Peyer's patch (tissue), 4 donors: ENCODE measurements at regions not wholly inside any gene's neighbourhood (a gene's known extent, or its start where the extent isn't known, plus 50 kb on each side); places are given as distances from the start of the nearest gene placed in this dataset.

Experiments used
- POLR2A ChIP-seq, 2 donors: fragments of 450-650 bp; IDR thresholded peaks; one replicate each; pipeline ENCODE4 v1.5.1; 2017; ENCODE audit warnings: antibody characterized with exemption in 2 of 2, mild to moderate bottlenecking in 2 of 2, moderate library complexity in 2 of 2
- TF ChIP-seq, protein P1 (sequence below), 6 experiments: fragments of 450-650 bp in 4 of 6; fragments of 200-600 bp in 2 of 6; sonication (generic) in 1 of 6; IDR thresholded peaks; one replicate each; pipeline ENCODE4 v1.5.1; 2017 to 2019; ENCODE audit warnings: antibody characterized with exemption in 6 of 6, mild to moderate bottlenecking in 3 of 6, moderate library complexity in 1 of 6

DNA sequence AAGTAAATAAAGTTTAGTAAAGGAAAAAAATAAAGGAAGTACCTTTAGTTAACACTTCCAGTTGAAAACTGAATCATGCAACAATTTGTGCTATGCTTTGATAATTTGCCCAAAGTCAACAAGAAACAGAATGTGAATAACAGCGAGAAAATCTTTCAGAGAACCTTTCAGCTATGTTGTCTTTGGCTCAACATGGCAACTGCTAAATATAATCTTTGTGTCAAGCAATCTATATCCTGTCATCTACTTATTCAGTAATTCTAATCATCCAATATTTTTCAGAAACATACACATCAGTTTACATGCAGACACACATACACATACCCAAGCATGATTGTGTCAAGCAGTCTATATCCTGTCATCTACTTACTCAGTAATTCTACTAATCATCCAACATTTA is 136.0 kb upstream of the PABPC4L start:
- TF ChIP-seq, protein P1, sequence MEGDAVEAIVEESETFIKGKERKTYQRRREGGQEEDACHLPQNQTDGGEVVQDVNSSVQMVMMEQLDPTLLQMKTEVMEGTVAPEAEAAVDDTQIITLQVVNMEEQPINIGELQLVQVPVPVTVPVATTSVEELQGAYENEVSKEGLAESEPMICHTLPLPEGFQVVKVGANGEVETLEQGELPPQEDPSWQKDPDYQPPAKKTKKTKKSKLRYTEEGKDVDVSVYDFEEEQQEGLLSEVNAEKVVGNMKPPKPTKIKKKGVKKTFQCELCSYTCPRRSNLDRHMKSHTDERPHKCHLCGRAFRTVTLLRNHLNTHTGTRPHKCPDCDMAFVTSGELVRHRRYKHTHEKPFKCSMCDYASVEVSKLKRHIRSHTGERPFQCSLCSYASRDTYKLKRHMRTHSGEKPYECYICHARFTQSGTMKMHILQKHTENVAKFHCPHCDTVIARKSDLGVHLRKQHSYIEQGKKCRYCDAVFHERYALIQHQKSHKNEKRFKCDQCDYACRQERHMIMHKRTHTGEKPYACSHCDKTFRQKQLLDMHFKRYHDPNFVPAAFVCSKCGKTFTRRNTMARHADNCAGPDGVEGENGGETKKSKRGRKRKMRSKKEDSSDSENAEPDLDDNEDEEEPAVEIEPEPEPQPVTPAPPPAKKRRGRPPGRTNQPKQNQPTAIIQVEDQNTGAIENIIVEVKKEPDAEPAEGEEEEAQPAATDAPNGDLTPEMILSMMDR (IDR thresholded peaks at IDR 0.05) = no peak
- TF ChIP-seq POLR2A (IDR thresholded peaks at IDR 0.05) = no peak
